A549 (cell line): ENCODE measurements at regions not wholly inside any gene's neighbourhood (a gene's known extent, or its start where the extent isn't known, plus 50 kb on each side); places are given as distances from the start of the nearest gene placed in this dataset.

Experiments used
- ATAC-seq, 2 experiments: fragments of 200-7000 bp in 1 of 2; fragments of >200 bp in 1 of 2; cut with Nextera tagmentation in 1 of 2; cut with Tn5 transposase in 1 of 2; 3 replicates each; pipeline versions ENCODE4 v1.8.0 to v1.9.1; 2018 to 2020; ENCODE audit warnings: mild to moderate bottlenecking in 1 of 2, moderate library complexity in 1 of 2
- CTCF ChIA-PET: fragments of 300-600 bp; sonication (Branson Sonifier 250); formaldehyde crosslinking; extraction: SDS; loops from one replicate; lab custom pipeline; 2021; ENCODE audit warnings: antibody characterized with exemption, inconsistent platforms; lab: Yijun Ruan, JAX
- POLR2A ChIA-PET: fragments of 350-600 bp; formaldehyde crosslinking; extraction: SDS; loops from one replicate; lab custom pipeline; 2021; ENCODE audit warnings: antibody characterized with exemption, inconsistent platforms; lab: Yijun Ruan, JAX
- DNase-seq, 2 experiments: peaks; one replicate each; pipeline versions ENCODE4 v3.0.0 to v3.0.0-alpha.2; 2011 to 2016; ENCODE audit warnings: low read depth in 1 of 2, low spot score in 1 of 2
- FAIRE-seq: peaks from 2 replicates; lab custom pipeline; 2011; peaks lifted over from hg19 to GRCh38; lab: Jason Lieb, UNC
- H3K27ac ChIP-seq, 2 experiments: fragments of >200 bp; sonication (Bioruptor Twin); formaldehyde crosslinking; 3 replicates each; pipeline ENCODE4 v1.5.1; 2016 to 2017
- H3K4me1 ChIP-seq: fragments of >200 bp; sonication (Bioruptor Twin); formaldehyde crosslinking; 3 replicates; pipeline ENCODE4 v1.6.1; 2016
- H3K4me2 ChIP-seq: fragments of >200 bp; sonication (Bioruptor Twin); formaldehyde crosslinking; 3 replicates; pipeline ENCODE4 v1.6.1; 2016
- H3K4me3 ChIP-seq: fragments of >200 bp; sonication (Bioruptor Twin); formaldehyde crosslinking; 3 replicates; pipeline ENCODE4 v1.5.1; 2016
- H3K9me3 ChIP-seq: fragments of >200 bp; sonication (Bioruptor Twin); formaldehyde crosslinking; 3 replicates; pipeline ENCODE4 v1.6.1; 2016
- ATOH8 ChIP-seq: fragments of 250-450 bp; sonication (Bioruptor Pico); IDR thresholded peaks from 2 replicates; pipeline ENCODE4 v1.5.0; 2020; ENCODE audit warnings: low read depth, mild to moderate bottlenecking, moderate library complexity
- BCL3 ChIP-seq: fragments of >200 bp; sonication (Bioruptor Twin); formaldehyde crosslinking; IDR thresholded peaks from 3 replicates; pipeline ENCODE4 v1.6.1; 2016
- CBX8 ChIP-seq: fragments of 200-600 bp; sonication (generic); IDR thresholded peaks from 2 replicates; pipeline ENCODE4 v1.6.1; 2016
- CEBPB ChIP-seq, 2 experiments: fragments of >200 bp in 1 of 2; sonication (Bioruptor Twin) in 1 of 2; formaldehyde crosslinking in 1 of 2; IDR thresholded peaks; 2 replicates each; pipeline ENCODE4 v1.6.1; 2012 to 2016
- CHD2 ChIP-seq: fragments of 150-350 bp; IDR thresholded peaks from 2 replicates; pipeline ENCODE4 v1.6.1; 2014; ENCODE audit warnings: low read length; ENCODE audit not compliant: partially characterized antibody
- CHD4 ChIP-seq: fragments of 200-600 bp; sonication (generic); IDR thresholded peaks from 2 replicates; pipeline ENCODE4 v1.6.1; 2016; ENCODE audit warnings: antibody characterized with exemption, mild to moderate bottlenecking, borderline replicate concordance
- CTCF ChIP-seq: fragments of >200 bp; sonication (Bioruptor Twin); formaldehyde crosslinking; IDR thresholded peaks from 3 replicates; pipeline ENCODE4 v1.5.1; 2016
- E2F6 ChIP-seq: IDR thresholded peaks from 2 replicates; pipeline ENCODE4 v1.6.1; 2012; ENCODE audit warnings: low read depth, borderline replicate concordance
- EHF ChIP-seq: fragments of 250-450 bp; sonication (Bioruptor Pico); IDR thresholded peaks from 2 replicates; pipeline ENCODE4 v1.5.0; 2020; ENCODE audit warnings: mild to moderate bottlenecking
- EHMT2 ChIP-seq: fragments of 200-600 bp; sonication (generic); IDR thresholded peaks from 2 replicates; pipeline ENCODE4 v1.6.1; 2016; ENCODE audit warnings: antibody characterized with exemption, low read depth, mild to moderate bottlenecking, moderate library complexity
- ESRRA ChIP-seq: fragments of 150-350 bp; IDR thresholded peaks from 2 replicates; pipeline ENCODE4 v1.6.1; 2014; ENCODE audit warnings: mild to moderate bottlenecking, low read length, borderline replicate concordance
- FOSB ChIP-seq: fragments of 250-450 bp; sonication (Bioruptor Pico); IDR thresholded peaks from 2 replicates; pipeline ENCODE4 v1.5.0; 2020; ENCODE audit warnings: mild to moderate bottlenecking, moderate library complexity
- HDAC2 ChIP-seq: fragments of 200-600 bp; sonication (generic); IDR thresholded peaks from 2 replicates; pipeline ENCODE4 v1.6.1; 2016
- NPAS2 ChIP-seq: fragments of 250-450 bp; sonication (Bioruptor Pico); IDR thresholded peaks from 2 replicates; pipeline ENCODE4 v1.8.0; 2022; ENCODE audit warnings: mild to moderate bottlenecking, moderate library complexity, borderline replicate concordance
- PBX3 ChIP-seq: IDR thresholded peaks from 2 replicates; pipeline ENCODE4 v1.6.1; 2012
- REST ChIP-seq: fragments of 200-600 bp; sonication (generic); IDR thresholded peaks from 2 replicates; pipeline ENCODE4 v1.6.1; 2016; ENCODE audit warnings: antibody characterized with exemption, mild to moderate bottlenecking, moderate library complexity
- TFCP2L1 ChIP-seq: fragments of 250-450 bp; sonication (Bioruptor Pico); IDR thresholded peaks from 2 replicates; pipeline ENCODE4 v1.5.0; 2021; ENCODE audit warnings: mild to moderate bottlenecking
- USF2 ChIP-seq: fragments of 450-650 bp; IDR thresholded peaks from 2 replicates; pipeline ENCODE4 v1.6.1; 2014; ENCODE audit warnings: antibody characterized with exemption
- ZC3H11A ChIP-seq: fragments of 450-650 bp; IDR thresholded peaks from 2 replicates; pipeline ENCODE4 v1.6.1; 2014; ENCODE audit warnings: antibody characterized with exemption, mild to moderate bottlenecking
- ZFP36 ChIP-seq: fragments of 450-650 bp; IDR thresholded peaks from 2 replicates; pipeline ENCODE4 v1.6.1; 2014; ENCODE audit warnings: borderline replicate concordance; ENCODE audit not compliant: partially characterized antibody
- WGBS: methylation state at CpG from one replicate; pipeline ENCODE4 v1.1.6; 2017; ENCODE audit errors: missing lambda C conversion rate; 5-methylcytosine and 5-hydroxymethylcytosine counted together

- ChIA-PET CTCF (interaction anchor here (0.7 to 1.3 kb wide), 2 partner anchors 24 to 25 kb away, joined by 3 read pairs; no protein-coding TSS in a partner anchor), POLR2A (no interaction called here)
- H3K4me1 ChIP-seq, result no peaks in the 10 kb centered on the region
- H3K4me2 ChIP-seq, result no peak overlapping the region
- no peaks in the 10 kb centered on the region for H3K9me3 ChIP-seq
- ATAC-seq (no peak), DNase-seq (no peak), FAIRE-seq (no peak)
- no peak for TF ChIP-seq PBX3
- no peak overlapping the region for H3K4me3 ChIP-seq
- 21% methylated on average over 4 of the region's 5 CpGs for WGBS
- no peak overlapping the region for H3K27ac ChIP-seq
These were observed 200.3 kb downstream of the LSM5 start for GRCh38 chr7:32289651-32290414.

GRCh38 chr7:32285698-32286097 lies 204.5 kb downstream of the LSM5 start:
- H3K4me2 ChIP-seq, result no peak overlapping the region
- ChIA-PET POLR2A (no interaction called here), CTCF (interaction anchor here (1.1 to 1.6 kb wide), 2 partner anchors 9 to 75 kb away, joined by 5 to 9 read pairs; no protein-coding TSS in a partner anchor)
- whole genome bisulfite sequencing, result 32% methylated on average over 2 of the region's 2 CpGs
- H3K9me3 ChIP-seq, result no peaks in the 10 kb centered on the region
- H3K4me3 ChIP-seq, result no peak overlapping the region
- H3K4me1 ChIP-seq, result no peaks in the 10 kb centered on the region
- no peak for FAIRE-seq
- DNase-seq, result no peak
- H3K27ac ChIP-seq, result no peak overlapping the region
- no peak for ATAC-seq
- TF ChIP-seq TFCP2L1 (CRISPR knock-in tag) (no peak), FOSB (no peak), HDAC2 (no peak), EHF (CRISPR knock-in tag) (no peak)

GRCh38 chr7:32283546-32283945 lies 206.6 kb downstream of the LSM5 start:
- no peak for ATAC-seq
- no peak overlapping the region for H3K4me2 ChIP-seq
- no peak overlapping the region for H3K4me3 ChIP-seq
- H3K4me1 ChIP-seq, result no peaks in the 10 kb centered on the region
- H3K27ac ChIP-seq, result no peak overlapping the region
- ChIA-PET POLR2A (no interaction called here), CTCF (no interaction called here)
- H3K9me3 ChIP-seq, result no peaks in the 10 kb centered on the region
- 48% methylated on average over 6 of the region's 6 CpGs for WGBS
- no peak for FAIRE-seq
- no peak for DNase-seq
- TF ChIP-seq CTCF, result no peak
- TF ChIP-seq ATOH8, result no peak
- no peak for TF ChIP-seq E2F6
- no peak for TF ChIP-seq REST
- TF ChIP-seq CBX8, result no peak
- no peak for TF ChIP-seq CHD2
- no peak for TF ChIP-seq EHMT2
- TF ChIP-seq NPAS2 (CRISPR knock-in tag), result no peak
- TF ChIP-seq CHD4, result no peak
- no peak for TF ChIP-seq ZFP36
- TF ChIP-seq CEBPB (IDR thresholded peaks at IDR 0.05), result no peak
- no peak for TF ChIP-seq BCL3
- no peak for TF ChIP-seq ZC3H11A
- TF ChIP-seq PBX3, result no peak
- TF ChIP-seq ESRRA, result no peak
- no peak for TF ChIP-seq USF2
